ENCODE measurements at regions not wholly inside any gene's neighbourhood (a gene's known extent, or its start where the extent isn't known, plus 50 kb on each side); places are given as distances from the start of the nearest gene placed in this dataset.

- no peak for TF ChIP-seq POLR2A (IDR thresholded peaks at IDR 0.05; ENCODE audit: low read depth)
- TF ChIP-seq POLR2AphosphoS5 (IDR thresholded peaks at IDR 0.05): no peak
- no peak for TF ChIP-seq CTCF (IDR thresholded peaks at IDR 0.05)
- no peak for TF ChIP-seq EP300 (IDR thresholded peaks at IDR 0.05)
Observed at GRCh38 chr4:138859254-138859653, 156.3 kb upstream of the NOCT start.

All from esophagus muscularis mucosa (tissue), 4 donors.